Esophagus squamous epithelium (tissue), 4 donors: ENCODE measurements at regions not wholly inside any gene's neighbourhood (a gene's known extent, or its start where the extent isn't known, plus 50 kb on each side); places are given as distances from the start of the nearest gene placed in this dataset.

Experiments
- POLR2A ChIP-seq, 4 donors: fragments of 450-650 bp; IDR thresholded peaks; one replicate each; pipeline ENCODE4 v1.6.1; 2017; ENCODE audit warnings: antibody characterized with exemption in 4 of 4, mild to moderate bottlenecking in 4 of 4, moderate library complexity in 3 of 4
- TF ChIP-seq, protein P1 (sequence below), 6 experiments: fragments of 450-650 bp in 4 of 6; fragments of 200-600 bp in 2 of 6; sonication (generic) in 2 of 6; IDR thresholded peaks; one replicate each; pipeline ENCODE4 v1.5.1; 2016 to 2019; ENCODE audit warnings: antibody characterized with exemption in 6 of 6, mild to moderate bottlenecking in 4 of 6, moderate library complexity in 4 of 6

DNA sequence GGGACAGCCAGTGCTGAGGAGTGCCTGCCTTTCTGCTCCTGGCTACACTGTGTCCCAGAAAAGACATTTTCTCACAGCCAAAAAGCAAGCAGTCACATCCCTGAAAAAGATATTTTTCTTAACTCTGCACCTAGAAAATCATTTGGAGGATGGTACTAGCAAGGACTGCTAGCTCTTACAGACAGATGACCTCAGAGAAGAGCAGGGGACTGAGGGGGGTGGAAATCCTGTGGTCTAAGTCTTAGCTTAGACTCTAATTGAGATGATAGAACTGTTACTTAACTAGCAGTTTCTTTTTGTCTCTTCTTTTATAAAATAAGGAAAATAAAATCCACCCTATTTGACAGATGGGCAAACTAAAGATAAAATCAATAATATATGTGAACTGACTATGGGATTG, 152.8 kb downstream of the TMEM200A start:
- TF ChIP-seq, protein P1, sequence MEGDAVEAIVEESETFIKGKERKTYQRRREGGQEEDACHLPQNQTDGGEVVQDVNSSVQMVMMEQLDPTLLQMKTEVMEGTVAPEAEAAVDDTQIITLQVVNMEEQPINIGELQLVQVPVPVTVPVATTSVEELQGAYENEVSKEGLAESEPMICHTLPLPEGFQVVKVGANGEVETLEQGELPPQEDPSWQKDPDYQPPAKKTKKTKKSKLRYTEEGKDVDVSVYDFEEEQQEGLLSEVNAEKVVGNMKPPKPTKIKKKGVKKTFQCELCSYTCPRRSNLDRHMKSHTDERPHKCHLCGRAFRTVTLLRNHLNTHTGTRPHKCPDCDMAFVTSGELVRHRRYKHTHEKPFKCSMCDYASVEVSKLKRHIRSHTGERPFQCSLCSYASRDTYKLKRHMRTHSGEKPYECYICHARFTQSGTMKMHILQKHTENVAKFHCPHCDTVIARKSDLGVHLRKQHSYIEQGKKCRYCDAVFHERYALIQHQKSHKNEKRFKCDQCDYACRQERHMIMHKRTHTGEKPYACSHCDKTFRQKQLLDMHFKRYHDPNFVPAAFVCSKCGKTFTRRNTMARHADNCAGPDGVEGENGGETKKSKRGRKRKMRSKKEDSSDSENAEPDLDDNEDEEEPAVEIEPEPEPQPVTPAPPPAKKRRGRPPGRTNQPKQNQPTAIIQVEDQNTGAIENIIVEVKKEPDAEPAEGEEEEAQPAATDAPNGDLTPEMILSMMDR (IDR thresholded peaks at IDR 0.05): no peak
- no peak for TF ChIP-seq POLR2A (IDR thresholded peaks at IDR 0.05)
